ENCODE measurements at regions not wholly inside any gene's neighbourhood (a gene's known extent, or its start where the extent isn't known, plus 50 kb on each side); places are given as distances from the start of the nearest gene placed in this dataset.

GRCh38 chr11:44376423-44376822 lies 66.5 kb upstream of the ALX4 start:
- TF ChIP-seq GATA2 (IDR thresholded peaks at IDR 0.05; ENCODE audit: low read depth, low read length) (no peak), GATA3 (IDR thresholded peaks at IDR 0.05; ENCODE audit: low read depth, low read length) (no peak)

All from SH-SY5Y (cell line).